Neuronal stem cell (in vitro differentiated cells): ENCODE measurements at regions not wholly inside any gene's neighbourhood (a gene's known extent, or its start where the extent isn't known, plus 50 kb on each side); places are given as distances from the start of the nearest gene placed in this dataset.
"Not testable (repeated sequence)": the region's sequence is repeated elsewhere in the genome, so short reads cannot be mapped to it uniquely, and the experiment has no call there.

Experiments used
- DNase-seq: peaks from one replicate; pipeline ENCODE4 v3.0.0-alpha.2; 2013; ENCODE audit warnings: low spot score
- H2AFZ ChIP-seq: one replicate; pipeline ENCODE4 v1.6.1; 2013; ENCODE audit warnings: mild to moderate bottlenecking, low read length, inconsistent platforms
- H2AK5ac ChIP-seq: 2 replicates; pipeline ENCODE4 v1.6.1; 2013; ENCODE audit warnings: low read depth, mild to moderate bottlenecking, inconsistent platforms, low read length, moderate library complexity, mixed read lengths
- H2BK120ac ChIP-seq: 2 replicates; pipeline ENCODE4 v1.6.1; 2013; ENCODE audit warnings: low read depth, mild to moderate bottlenecking, inconsistent platforms, low read length, moderate library complexity, mixed read lengths
- H2BK12ac ChIP-seq: one replicate; pipeline ENCODE4 v1.6.1; 2013; ENCODE audit warnings: low read length, inconsistent platforms
- H2BK15ac ChIP-seq: 2 replicates; pipeline ENCODE4 v1.6.1; 2013; ENCODE audit warnings: mild to moderate bottlenecking, low read length, inconsistent platforms, mixed read lengths
- H2BK5ac ChIP-seq: one replicate; pipeline ENCODE4 v1.6.1; 2013; ENCODE audit warnings: inconsistent platforms, mild to moderate bottlenecking, low read length, moderate library complexity
- H3K14ac ChIP-seq: one replicate; pipeline ENCODE4 v1.6.1; 2013; ENCODE audit warnings: low read length, inconsistent platforms
- H3K18ac ChIP-seq: 2 replicates; pipeline ENCODE4 v1.6.1; 2013; ENCODE audit warnings: low read length, inconsistent platforms
- H3K23ac ChIP-seq: 2 replicates; pipeline ENCODE4 v1.6.1; 2013; ENCODE audit warnings: low read depth, mild to moderate bottlenecking, mixed read lengths, low read length, inconsistent platforms; ENCODE audit not compliant: poor library complexity
- H3K27ac ChIP-seq: replicated peaks from 3 replicates; pipeline ENCODE4 v1.5.1; 2013; ENCODE audit warnings: low read length, inconsistent platforms
- H3K27me3 ChIP-seq, 3 experiments: 2 replicates each; pipeline ENCODE4 v1.6.1; 2013; ENCODE audit warnings: low read length in 3 of 3, mild to moderate bottlenecking in 2 of 3, inconsistent platforms in 1 of 3, low read depth in 1 of 3, mixed read lengths in 1 of 3, moderate library complexity in 1 of 3; ENCODE audit not compliant: control insufficient read depth in 3 of 3, insufficient read depth in 3 of 3
- H3K36me3 ChIP-seq, 2 donors: replicated peaks in 1 of 2; 2 replicates each; pipeline ENCODE4 v1.6.1; 2013; ENCODE audit warnings: low read length in 2 of 2; ENCODE audit not compliant: control insufficient read depth in 2 of 2, insufficient read depth in 2 of 2
- H3K4ac ChIP-seq: 2 replicates; pipeline ENCODE4 v1.6.1; 2013; ENCODE audit warnings: inconsistent platforms, mild to moderate bottlenecking, low read length, moderate library complexity
- H3K4me1 ChIP-seq, 2 donors: 1 replicate in 1 of 2; 2 replicates in 1 of 2; pipeline ENCODE4 v1.6.1; 2013; ENCODE audit warnings: low read length in 2 of 2, low read depth in 1 of 2; ENCODE audit not compliant: control insufficient read depth in 2 of 2, insufficient read depth in 1 of 2
- H3K4me2 ChIP-seq: one replicate; pipeline ENCODE4 v1.6.1; 2013; ENCODE audit warnings: mild to moderate bottlenecking, low read length, inconsistent platforms; ENCODE audit not compliant: insufficient read depth, poor library complexity, severe bottlenecking
- H3K4me3 ChIP-seq, 2 donors: 2 replicates each; pipeline ENCODE4 v1.5.1; 2013; ENCODE audit warnings: low read length in 2 of 2, mild to moderate bottlenecking in 2 of 2, inconsistent platforms in 1 of 2, moderate library complexity in 1 of 2
- H3K79me1 ChIP-seq: one replicate; pipeline ENCODE4 v1.6.1; 2013; ENCODE audit warnings: low read depth, mild to moderate bottlenecking, inconsistent platforms, low read length, moderate library complexity
- H3K9ac ChIP-seq: one replicate; pipeline ENCODE4 v1.6.1; 2013; ENCODE audit warnings: mild to moderate bottlenecking, low read depth, low read length, inconsistent platforms; ENCODE audit not compliant: poor library complexity
- H3K9me3 ChIP-seq, 2 donors: replicated peaks in 1 of 2; 2 replicates each; pipeline versions ENCODE3 to v1.6.1; 2013; ENCODE audit warnings: low read length in 2 of 2, mild to moderate bottlenecking in 2 of 2, inconsistent platforms in 1 of 2, low read depth in 1 of 2, mixed read lengths in 1 of 2, moderate library complexity in 1 of 2; ENCODE audit not compliant: control insufficient read depth in 2 of 2, insufficient read depth in 1 of 2
- H4K8ac ChIP-seq: one replicate; pipeline ENCODE4 v1.6.1; 2013; ENCODE audit warnings: low read depth, mild to moderate bottlenecking, inconsistent platforms, low read length, moderate library complexity
- H4K91ac ChIP-seq: one replicate; pipeline ENCODE4 v1.6.1; 2013; ENCODE audit warnings: low read length, low read depth, mild to moderate bottlenecking, inconsistent platforms; ENCODE audit not compliant: poor library complexity
- WGBS, 2 donors: extraction: QIAGEN DNeasy Blood & Tissue Kit; methylation state at CpG; one replicate each; pipeline ENCODE4 v1.1.7; 2013; ENCODE audit warnings: missing lambda C conversion rate in 2 of 2, mixed read lengths in 1 of 2; ENCODE audit not compliant: insufficient read length in 2 of 2, insufficient replicate concordance in 1 of 2; ENCODE audit errors: extremely low coverage in 2 of 2; 5-methylcytosine and 5-hydroxymethylcytosine counted together

- not testable (repeated sequence) for H2BK120ac ChIP-seq, H3K27ac ChIP-seq, H4K91ac ChIP-seq, H3K9ac ChIP-seq, H3K27me3 ChIP-seq, H2BK12ac ChIP-seq, H3K18ac ChIP-seq, H3K23ac ChIP-seq, H2BK15ac ChIP-seq, H3K36me3 ChIP-seq, H3K4ac ChIP-seq, H3K79me1 ChIP-seq, H2BK5ac ChIP-seq, DNase-seq, H2AK5ac ChIP-seq, H3K4me1 ChIP-seq, H3K4me3 ChIP-seq, H3K9me3 ChIP-seq, H4K8ac ChIP-seq, H2AFZ ChIP-seq, H3K4me2 ChIP-seq, H3K14ac ChIP-seq
- no CpG with 5 or more reads among the region's 5 CpGs for WGBS, 2 donors
These were observed 835.9 kb downstream of the SPATA31A1 start for GRCh38 chr9:40191403-40191802.

DNA sequence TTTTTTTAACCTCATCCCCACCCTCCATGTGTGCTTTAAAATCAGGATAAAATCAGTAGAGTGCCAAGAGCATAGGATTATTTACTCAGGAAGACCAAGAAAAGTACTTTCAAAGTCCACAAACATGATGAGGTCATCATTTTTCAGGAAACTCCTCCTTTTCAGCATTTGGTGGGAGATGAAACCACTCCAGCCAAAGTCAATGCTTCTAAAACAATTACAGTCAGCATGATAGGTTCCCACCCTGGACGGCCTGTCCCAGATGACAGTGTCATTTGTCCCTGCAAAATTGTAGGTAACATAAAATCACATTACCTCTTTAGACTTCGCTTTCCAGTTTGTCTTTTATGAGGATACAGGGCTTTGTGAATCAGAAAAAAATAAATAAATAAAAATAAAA is 836.7 kb downstream of the SPATA31A1 start:
- not testable (repeated sequence) for H3K18ac ChIP-seq, H2BK15ac ChIP-seq, DNase-seq, H2BK5ac ChIP-seq, H3K4me1 ChIP-seq, H3K14ac ChIP-seq, H2BK12ac ChIP-seq, H3K23ac ChIP-seq, H3K4me2 ChIP-seq, H4K8ac ChIP-seq, H2AFZ ChIP-seq, H3K4ac ChIP-seq, H3K9ac ChIP-seq, H3K27me3 ChIP-seq, H2BK120ac ChIP-seq, H3K9me3 ChIP-seq, H3K27ac ChIP-seq, H3K36me3 ChIP-seq, H2AK5ac ChIP-seq, H3K79me1 ChIP-seq, H3K4me3 ChIP-seq, H4K91ac ChIP-seq
- WGBS, 2 donors = no CpG with 5 or more reads among the region's 2 CpGs

- not testable (repeated sequence) for H4K91ac ChIP-seq, H2BK120ac ChIP-seq, H3K14ac ChIP-seq, H2BK5ac ChIP-seq, H3K18ac ChIP-seq, DNase-seq, H3K9ac ChIP-seq, H3K4me1 ChIP-seq, H3K27ac ChIP-seq, H4K8ac ChIP-seq, H3K36me3 ChIP-seq, H2BK12ac ChIP-seq, H3K23ac ChIP-seq, H3K79me1 ChIP-seq, H3K4ac ChIP-seq, H2BK15ac ChIP-seq, H3K4me2 ChIP-seq, H2AFZ ChIP-seq, H3K9me3 ChIP-seq, H3K4me3 ChIP-seq, H3K27me3 ChIP-seq, H2AK5ac ChIP-seq
- WGBS, 2 donors = no CpG with 5 or more reads among the region's 15 CpGs
These were observed 840.8 kb downstream of the SPATA31A1 start for GRCh38 chr9:40196165-40196714.

- H2BK5ac ChIP-seq, H3K4me3 ChIP-seq, H3K27me3 ChIP-seq, H3K36me3 ChIP-seq, H4K91ac ChIP-seq, H3K4me2 ChIP-seq, H3K27ac ChIP-seq, H2BK12ac ChIP-seq, H2BK120ac ChIP-seq, H3K18ac ChIP-seq, H4K8ac ChIP-seq, H2AK5ac ChIP-seq, H3K9me3 ChIP-seq, H3K14ac ChIP-seq, H3K9ac ChIP-seq, DNase-seq, H3K4ac ChIP-seq, H3K79me1 ChIP-seq, H2BK15ac ChIP-seq, H3K4me1 ChIP-seq, H3K23ac ChIP-seq, H2AFZ ChIP-seq: not testable (repeated sequence)
- WGBS, 2 donors = no CpG with 5 or more reads among the region's 18 CpGs
These were observed 841.3 kb downstream of the SPATA31A1 start for GRCh38 chr9:40196803-40197202.
